Tibial nerve (tissue), 4 donors: ENCODE measurements at regions not wholly inside any gene's neighbourhood (a gene's known extent, or its start where the extent isn't known, plus 50 kb on each side); places are given as distances from the start of the nearest gene placed in this dataset.

Source experiments
- EP300 ChIP-seq, 2 donors: sonication (generic); formaldehyde crosslinking; IDR thresholded peaks; one replicate each; pipeline ENCODE4 v1.6.1; 2017; ENCODE audit warnings: antibody characterized with exemption in 2 of 2, mild to moderate bottlenecking in 1 of 2
- TF ChIP-seq, protein P1 (sequence below), 5 experiments: fragments of 200-600 bp in 3 of 5; fragments of 450-650 bp in 2 of 5; sonication (generic) in 3 of 5; IDR thresholded peaks; one replicate each; pipeline ENCODE4 v1.5.1; 2016 to 2019; ENCODE audit warnings: antibody characterized with exemption in 5 of 5, mild to moderate bottlenecking in 3 of 5, moderate library complexity in 2 of 5

DNA sequence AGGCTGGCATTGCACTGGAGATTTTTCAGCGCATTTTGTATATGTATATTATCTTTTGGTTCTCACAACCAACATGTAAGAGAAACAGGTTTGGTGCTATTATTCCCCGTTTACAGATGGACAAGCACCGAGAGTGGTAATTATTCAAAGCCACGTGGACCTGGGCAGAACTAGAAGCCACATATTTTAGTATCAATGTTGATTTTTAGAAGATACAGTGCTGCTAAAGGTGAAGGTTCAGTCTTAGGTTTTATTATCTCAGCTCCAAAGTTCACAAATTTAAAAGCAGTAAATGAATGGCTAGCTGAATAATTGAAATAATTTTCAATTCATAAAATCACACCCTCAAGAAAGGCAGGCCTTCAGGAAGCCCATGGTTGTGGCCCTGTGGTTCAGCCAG is 400.6 kb upstream of the ID2 start:
- TF ChIP-seq, protein P1, sequence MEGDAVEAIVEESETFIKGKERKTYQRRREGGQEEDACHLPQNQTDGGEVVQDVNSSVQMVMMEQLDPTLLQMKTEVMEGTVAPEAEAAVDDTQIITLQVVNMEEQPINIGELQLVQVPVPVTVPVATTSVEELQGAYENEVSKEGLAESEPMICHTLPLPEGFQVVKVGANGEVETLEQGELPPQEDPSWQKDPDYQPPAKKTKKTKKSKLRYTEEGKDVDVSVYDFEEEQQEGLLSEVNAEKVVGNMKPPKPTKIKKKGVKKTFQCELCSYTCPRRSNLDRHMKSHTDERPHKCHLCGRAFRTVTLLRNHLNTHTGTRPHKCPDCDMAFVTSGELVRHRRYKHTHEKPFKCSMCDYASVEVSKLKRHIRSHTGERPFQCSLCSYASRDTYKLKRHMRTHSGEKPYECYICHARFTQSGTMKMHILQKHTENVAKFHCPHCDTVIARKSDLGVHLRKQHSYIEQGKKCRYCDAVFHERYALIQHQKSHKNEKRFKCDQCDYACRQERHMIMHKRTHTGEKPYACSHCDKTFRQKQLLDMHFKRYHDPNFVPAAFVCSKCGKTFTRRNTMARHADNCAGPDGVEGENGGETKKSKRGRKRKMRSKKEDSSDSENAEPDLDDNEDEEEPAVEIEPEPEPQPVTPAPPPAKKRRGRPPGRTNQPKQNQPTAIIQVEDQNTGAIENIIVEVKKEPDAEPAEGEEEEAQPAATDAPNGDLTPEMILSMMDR (IDR thresholded peaks at IDR 0.05) = no peak
- no peak for TF ChIP-seq EP300 (IDR thresholded peaks at IDR 0.05)
